Neural crest cell (in vitro differentiated cells): ENCODE measurements at regions not wholly inside any gene's neighbourhood (a gene's known extent, or its start where the extent isn't known, plus 50 kb on each side); places are given as distances from the start of the nearest gene placed in this dataset.

Experiments
- DNase-seq: peaks from one replicate; pipeline ENCODE4 v3.0.0; 2021; ENCODE audit warnings: low read depth, mixed read lengths, low spot score
- H3K27ac Mint-ChIP-seq: one replicate; pipeline ENCODE4 v1.8.0; 2021; ENCODE audit warnings: mild to moderate bottlenecking, mixed read lengths; ENCODE audit not compliant: unreplicated experiment
- H3K27me3 Mint-ChIP-seq: 2 replicates; pipeline ENCODE4 v1.8.0; 2021; ENCODE audit warnings: low read depth, mild to moderate bottlenecking, mixed read lengths
- H3K36me3 Mint-ChIP-seq: 2 replicates; pipeline ENCODE4 v1.8.0; 2021; ENCODE audit warnings: low read depth, mild to moderate bottlenecking, mixed read lengths
- H3K4me1 Mint-ChIP-seq: 2 replicates; pipeline ENCODE4 v1.8.0; 2021; ENCODE audit warnings: mixed read lengths
- H3K4me3 Mint-ChIP-seq: one replicate; pipeline ENCODE4 v1.8.0; 2021; ENCODE audit warnings: mild to moderate bottlenecking, mixed read lengths
- H3K9me3 Mint-ChIP-seq: 2 replicates; pipeline ENCODE4 v1.8.0; 2021; ENCODE audit warnings: mixed read lengths
- CTCF ChIP-seq: fragments of 200-600 bp; sonication (generic); conservative IDR thresholded peaks from 2 replicates; pipeline ENCODE4 v1.5.0; 2021; ENCODE audit warnings: antibody characterized with exemption, mild to moderate bottlenecking

GRCh38 chr2:129794116-129794515 lies 185.3 kb upstream of the RAB6C start:
- no peaks in the 10 kb centered on the region for H3K36me3 Mint-ChIP-seq
- no peak for DNase-seq
- no peak for TF ChIP-seq CTCF
- H3K27me3 Mint-ChIP-seq = no peaks in the 10 kb centered on the region
- no peaks in the 10 kb centered on the region for H3K9me3 Mint-ChIP-seq
- H3K27ac Mint-ChIP-seq = no peak overlapping the region
- H3K4me3 Mint-ChIP-seq = no peak overlapping the region
- peaks cover 12% of the 10 kb centered on the region for H3K4me1 Mint-ChIP-seq

- no peak for DNase-seq
- Mint-ChIP-seq H3K9me3 (no peaks in the 10 kb centered on the region), H3K4me3 (no peak overlapping the region), H3K27ac (no peak overlapping the region), H3K36me3 (no peaks in the 10 kb centered on the region), H3K27me3 (no peaks in the 10 kb centered on the region), H3K4me1 (peaks cover 12% of the 10 kb centered on the region)
- no peak for TF ChIP-seq CTCF
Observed at GRCh38 chr2:129794540-129794939, 184.9 kb upstream of the RAB6C start.

- no peak overlapping the region for H3K27ac Mint-ChIP-seq
- no peak for TF ChIP-seq CTCF
- no peaks in the 10 kb centered on the region for H3K27me3 Mint-ChIP-seq
- no peak overlapping the region for H3K4me3 Mint-ChIP-seq
- H3K36me3 Mint-ChIP-seq = no peaks in the 10 kb centered on the region
- H3K9me3 Mint-ChIP-seq = no peaks in the 10 kb centered on the region
- no peak for DNase-seq
- H3K4me1 Mint-ChIP-seq = peaks cover 12% of the 10 kb centered on the region
Observed at GRCh38 chr2:129796225-129796624, 183.2 kb upstream of the RAB6C start.

- no peaks in the 10 kb centered on the region for H3K36me3 Mint-ChIP-seq
- no peak for TF ChIP-seq CTCF
- no peak overlapping the region for H3K27ac Mint-ChIP-seq
- no peaks in the 10 kb centered on the region for H3K27me3 Mint-ChIP-seq
- H3K9me3 Mint-ChIP-seq = no peaks in the 10 kb centered on the region
- no peak overlapping the region for H3K4me3 Mint-ChIP-seq
- DNase-seq = no peak
- H3K4me1 Mint-ChIP-seq = peaks cover 16% of the 10 kb centered on the region
Observed at GRCh38 chr2:129796801-129797488, 182.5 kb upstream of the RAB6C start.

GRCh38 chr2:129797489-129798300 lies 181.8 kb upstream of the RAB6C start:
- peaks cover 20% of the 10 kb centered on the region for H3K4me1 Mint-ChIP-seq
- no peaks in the 10 kb centered on the region for H3K9me3 Mint-ChIP-seq
- H3K4me3 Mint-ChIP-seq = no peak overlapping the region
- DNase-seq = no peak
- peak overlapping the region; percentile 23 for H3K27ac Mint-ChIP-seq
- H3K27me3 Mint-ChIP-seq = no peaks in the 10 kb centered on the region
- H3K36me3 Mint-ChIP-seq = no peaks in the 10 kb centered on the region
- TF ChIP-seq CTCF = no peak
